ENCODE measurements at regions not wholly inside any gene's neighbourhood (a gene's known extent, or its start where the extent isn't known, plus 50 kb on each side); places are given as distances from the start of the nearest gene placed in this dataset.

GRCh38 chr11:110929129-110929528, 216.9 kb upstream of the ARHGAP20 start:
- Histone ChIP-seq H3K27ac (no peak overlapping the region), H3K4me3 (no peak overlapping the region), H3K9me3 (no peaks in the 10 kb centered on the region), H3K4me1 (ENCODE audit: insufficient read depth) (no peaks in the 10 kb centered on the region), H3K27me3 (no peaks in the 10 kb centered on the region), H3K36me3 (no peaks in the 10 kb centered on the region)
- DNase-seq: no peak
- TF ChIP-seq CTCF (IDR thresholded peaks at IDR 0.05) (no peak), POLR2A (IDR thresholded peaks at IDR 0.05) (no peak), EP300 (IDR thresholded peaks at IDR 0.05) (no peak)
- intact Hi-C loops (cut with DNase I): no loop called here
- 0 to 52% (median 2%) methylated on average over 1 of the region's 1 CpG for WGBS, 3 donors

DNA sequence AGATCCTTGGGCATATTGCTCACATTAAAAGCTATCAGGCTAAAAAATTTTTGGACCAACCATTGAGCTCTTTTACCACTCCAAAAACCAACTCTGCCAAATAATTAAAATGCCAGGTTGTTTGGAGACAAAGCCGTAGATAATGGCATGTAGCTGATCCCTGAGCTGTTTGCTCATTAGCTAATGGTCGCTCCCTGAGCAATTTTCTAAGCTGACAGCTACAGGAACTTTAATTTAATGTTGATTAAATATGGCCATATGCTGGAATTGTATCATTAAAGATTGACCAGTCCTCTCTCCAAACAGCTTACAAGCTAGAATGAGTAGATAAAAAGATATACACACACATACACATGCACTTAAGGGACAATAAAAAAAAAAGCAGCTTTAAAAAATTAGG, 216.2 kb upstream of the ARHGAP20 start:
- DNase-seq: no peak
- WGBS, 3 donors: 85 to 87% (median 87%) methylated on average over 2 of the region's 2 CpGs
- intact Hi-C loops (cut with DNase I): no loop called here
- no peaks in the 10 kb centered on the region for H3K36me3 ChIP-seq
- no peak overlapping the region for H3K27ac ChIP-seq
- H3K9me3 ChIP-seq: no peaks in the 10 kb centered on the region
- no peaks in the 10 kb centered on the region for H3K4me1 ChIP-seq (ENCODE audit: insufficient read depth)
- no peaks in the 10 kb centered on the region for H3K27me3 ChIP-seq
- no peak for TF ChIP-seq CTCF (IDR thresholded peaks at IDR 0.05)
- TF ChIP-seq EP300 (IDR thresholded peaks at IDR 0.05): no peak
- TF ChIP-seq POLR2A (IDR thresholded peaks at IDR 0.05): no peak
- H3K4me3 ChIP-seq: no peak overlapping the region

DNA sequence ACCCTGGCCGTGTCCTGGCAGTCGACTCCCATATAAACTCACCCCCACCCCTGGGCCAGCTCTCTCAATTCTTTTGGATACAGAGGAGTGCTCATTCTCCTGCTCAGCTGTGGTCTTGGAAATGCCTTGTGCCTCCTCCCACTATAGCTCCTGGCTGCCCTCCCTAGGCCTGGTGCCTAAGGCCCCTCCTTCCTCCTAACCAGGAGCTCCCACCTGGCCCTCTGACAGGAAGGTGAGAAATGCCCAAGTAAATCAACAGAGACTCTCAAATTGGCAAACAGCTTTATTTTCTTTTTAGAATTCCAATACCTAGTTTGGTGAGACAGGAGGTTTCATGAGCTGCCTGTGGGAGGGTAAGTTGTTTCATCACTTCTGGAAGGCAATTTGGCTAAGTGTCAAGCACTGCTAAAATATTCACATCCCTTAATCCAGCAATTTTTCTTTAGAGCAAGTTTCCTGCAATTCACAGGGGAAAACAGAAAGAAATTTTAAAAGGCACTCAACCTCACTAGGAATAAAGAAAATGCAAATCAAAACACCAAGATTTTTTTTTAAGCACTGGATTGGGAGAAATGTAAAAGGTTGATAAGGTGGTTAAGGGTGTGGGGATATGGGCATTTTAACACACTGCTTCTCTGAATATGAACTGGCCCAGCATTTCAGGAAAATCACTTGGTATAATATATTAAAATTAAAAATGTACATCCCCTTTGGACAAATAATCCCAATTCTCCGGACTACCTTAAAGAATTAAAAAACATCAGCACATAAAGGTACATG, 209.7 kb upstream of the ARHGAP20 start:
- no peaks in the 10 kb centered on the region for H3K27me3 ChIP-seq
- WGBS, 3 donors: 17 to 25% (median 19%) methylated on average over 3 of the region's 3 CpGs
- intact Hi-C loops (cut with DNase I): no loop called here
- H3K9me3 ChIP-seq: no peaks in the 10 kb centered on the region
- no peaks in the 10 kb centered on the region for H3K36me3 ChIP-seq
- TF ChIP-seq POLR2A (IDR thresholded peaks at IDR 0.05) (no peak), EP300 (IDR thresholded peaks at IDR 0.05) (no peak), CTCF (IDR thresholded peaks at IDR 0.05) (no peak)
- DNase-seq: peak; percentile 36 to 50 (median 46)
- peaks cover 6% of the 10 kb centered on the region for H3K4me1 ChIP-seq (ENCODE audit: insufficient read depth)
- no peak overlapping the region for H3K4me3 ChIP-seq
- H3K27ac ChIP-seq: no peak overlapping the region

- H3K4me1 ChIP-seq (ENCODE audit: insufficient read depth): peaks cover 6% of the 10 kb centered on the region
- DNase-seq: no peak
- H3K27me3 ChIP-seq: no peaks in the 10 kb centered on the region
- no peaks in the 10 kb centered on the region for H3K9me3 ChIP-seq
- 67 to 72% (median 69%) methylated on average over 4 of the region's 4 CpGs for WGBS, 3 donors
- no peaks in the 10 kb centered on the region for H3K36me3 ChIP-seq
- TF ChIP-seq EP300 (IDR thresholded peaks at IDR 0.05) (no peak), POLR2A (IDR thresholded peaks at IDR 0.05) (no peak), CTCF (IDR thresholded peaks at IDR 0.05) (no peak)
- H3K27ac ChIP-seq: no peak overlapping the region
- intact Hi-C loops (cut with DNase I): no loop called here
- H3K4me3 ChIP-seq: no peak overlapping the region
Observed at GRCh38 chr11:110919241-110919922, 207.1 kb upstream of the ARHGAP20 start.
